Stimulated activated CD4-positive, alpha-beta T cell treated with anti-CD3 and anti-CD28 coated beads, Interleukin-4, amount 100 ng/mL, for 48 hours (primary cell): ENCODE measurements at regions not wholly inside any gene's neighbourhood (a gene's known extent, or its start where the extent isn't known, plus 50 kb on each side); places are given as distances from the start of the nearest gene placed in this dataset.

Source experiments
- DNase-seq, 2 donors: peaks; one replicate each; pipeline ENCODE4 v3.0.0-alpha.2; 2020; ENCODE audit warnings: low read depth in 2 of 2

GRCh38 chr7:94272821-94273583 lies 121.7 kb upstream of the COL1A2 start:
- DNase-seq: no peak

DNA sequence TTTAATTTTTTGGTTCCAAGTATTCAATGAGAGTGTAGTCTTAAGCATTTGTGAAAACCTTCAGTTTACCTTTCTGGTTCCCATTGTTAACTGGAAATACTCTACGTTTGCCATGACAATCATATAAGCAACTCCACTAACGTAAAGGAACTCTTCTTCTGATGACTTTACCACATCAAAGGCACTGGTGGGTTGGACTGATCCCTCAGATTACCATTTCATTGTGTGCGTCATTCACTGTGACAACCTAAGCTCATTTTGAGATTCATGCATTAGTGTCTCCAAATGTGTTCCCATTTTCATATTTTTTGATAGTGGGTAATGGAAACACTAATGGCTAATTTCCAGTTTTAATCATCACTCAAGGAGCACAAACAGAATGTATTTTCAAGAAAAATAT lies 119.9 kb upstream of the COL1A2 start:
- DNase-seq: no peak

DNA sequence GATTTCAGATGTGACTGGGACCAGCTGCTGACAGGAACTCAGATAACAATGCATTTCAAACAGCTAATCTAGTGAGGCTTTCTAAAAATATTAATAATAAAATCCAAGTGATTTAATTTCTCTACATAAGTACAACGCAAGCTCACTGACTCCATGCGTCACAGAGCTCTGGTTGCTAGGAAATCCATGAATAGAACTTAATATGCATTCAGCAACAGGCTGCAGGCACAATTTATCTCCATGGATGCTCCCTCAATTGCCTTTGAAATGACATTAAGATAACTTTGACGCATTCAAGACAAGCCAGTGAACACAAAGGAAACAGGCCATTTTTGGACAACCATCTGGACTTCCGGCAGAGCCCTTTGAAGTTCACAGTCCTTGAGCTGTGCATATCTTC lies 118.7 kb upstream of the COL1A2 start:
- DNase-seq: no peak

DNA sequence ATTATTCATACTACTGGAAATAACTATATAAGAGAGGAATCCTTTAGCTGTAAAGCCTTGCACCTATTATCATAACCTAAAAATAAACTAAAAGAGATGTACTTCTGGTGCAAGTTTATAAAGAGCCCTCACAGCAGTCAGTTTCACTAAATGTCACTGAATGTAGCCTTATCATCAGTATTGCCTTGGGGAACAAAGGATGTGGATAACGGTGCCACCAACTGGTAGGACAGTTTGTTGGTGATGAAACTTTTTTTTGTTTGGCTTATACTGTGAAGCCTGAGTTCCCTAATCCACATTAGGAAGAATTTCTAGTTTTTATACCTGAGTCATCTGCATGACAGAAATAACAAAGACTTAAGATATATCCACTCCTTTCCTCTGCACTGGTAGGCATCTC lies 117.9 kb upstream of the COL1A2 start:
- DNase-seq: no peak

GRCh38 chr7:94277236-94277635 lies 117.5 kb upstream of the COL1A2 start:
- no peak for DNase-seq

DNA sequence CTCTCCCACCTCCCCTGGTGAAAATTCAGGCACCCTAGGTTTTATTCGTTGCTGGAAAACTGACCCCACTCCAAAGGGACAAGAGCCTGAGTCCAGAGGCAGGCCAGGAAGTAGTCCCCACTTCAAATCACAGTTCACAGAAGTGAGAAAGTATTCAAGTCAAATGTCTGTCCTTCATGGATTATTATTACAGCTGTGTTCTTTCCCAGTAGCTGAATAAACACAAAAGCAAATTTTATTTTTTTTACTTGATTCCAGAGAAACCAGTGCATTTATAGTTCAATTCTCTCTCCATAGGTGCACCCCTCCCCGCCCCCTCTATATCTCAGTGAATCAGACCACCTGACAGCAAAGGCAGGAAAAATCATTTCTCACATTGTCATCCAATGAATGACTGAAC lies 113.8 kb upstream of the COL1A2 start:
- no peak for DNase-seq

DNA sequence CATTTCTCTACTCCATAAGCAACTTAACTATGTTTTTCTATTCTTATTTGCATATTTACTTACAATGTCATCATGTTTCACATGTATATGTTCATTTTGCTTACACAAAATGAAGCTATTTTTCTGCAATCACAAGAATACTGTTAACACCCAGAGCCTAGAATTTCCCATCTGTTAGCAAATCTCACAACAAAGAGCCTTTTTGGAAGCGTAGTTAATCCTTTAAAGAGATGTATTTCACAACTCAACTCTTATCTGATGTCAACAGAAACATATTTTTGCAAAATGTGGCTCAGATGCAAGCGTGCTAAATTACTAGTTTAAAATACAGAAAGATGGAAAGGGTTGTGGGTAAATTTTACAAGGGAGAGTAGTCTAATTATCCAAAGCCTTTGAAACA lies 110.6 kb upstream of the COL1A2 start:
- no peak for DNase-seq

GRCh38 chr7:94286111-94286510 lies 108.6 kb upstream of the COL1A2 start:
- DNase-seq: no peak

DNA sequence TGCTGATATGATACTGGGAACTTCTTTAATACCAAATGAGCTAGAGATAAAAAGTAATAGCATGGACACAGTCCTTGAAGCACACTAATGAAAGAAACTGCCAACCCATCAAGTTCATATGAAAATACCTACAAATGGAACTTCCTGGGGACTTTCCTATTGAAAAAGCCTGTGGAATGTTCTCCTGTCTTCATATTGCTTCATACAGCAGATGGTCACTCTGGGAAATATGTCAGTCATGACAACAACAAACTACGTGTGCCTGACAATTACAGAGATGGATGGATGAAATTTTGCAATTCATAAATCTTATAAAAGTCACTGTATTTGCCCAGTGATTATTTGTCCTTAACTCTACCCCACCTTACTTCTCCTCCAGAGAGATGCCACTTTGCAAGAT lies 106.6 kb upstream of the COL1A2 start:
- no peak for DNase-seq

DNA sequence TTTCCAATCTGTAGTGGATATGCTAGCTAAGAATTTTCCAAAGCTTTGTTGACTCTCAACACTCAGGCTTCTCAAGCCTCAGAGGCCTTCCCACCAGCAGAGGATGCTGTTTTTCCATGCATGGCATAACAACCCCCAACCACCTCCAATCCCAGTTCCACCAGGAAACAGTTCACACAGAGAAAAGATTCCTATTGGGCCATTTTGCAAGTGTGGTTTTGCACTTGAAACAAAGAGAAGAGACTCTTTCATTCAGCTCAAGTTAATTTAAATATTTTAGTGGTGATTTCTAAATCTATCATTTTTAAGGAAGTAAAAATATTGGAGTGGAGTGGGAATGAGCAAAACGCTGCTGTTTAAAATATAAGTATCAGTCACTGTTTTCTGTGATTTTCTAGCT lies 105.6 kb upstream of the COL1A2 start:
- DNase-seq: no peak

GRCh38 chr7:94294471-94295131 lies 100.1 kb upstream of the COL1A2 start:
- no peak for DNase-seq

DNA sequence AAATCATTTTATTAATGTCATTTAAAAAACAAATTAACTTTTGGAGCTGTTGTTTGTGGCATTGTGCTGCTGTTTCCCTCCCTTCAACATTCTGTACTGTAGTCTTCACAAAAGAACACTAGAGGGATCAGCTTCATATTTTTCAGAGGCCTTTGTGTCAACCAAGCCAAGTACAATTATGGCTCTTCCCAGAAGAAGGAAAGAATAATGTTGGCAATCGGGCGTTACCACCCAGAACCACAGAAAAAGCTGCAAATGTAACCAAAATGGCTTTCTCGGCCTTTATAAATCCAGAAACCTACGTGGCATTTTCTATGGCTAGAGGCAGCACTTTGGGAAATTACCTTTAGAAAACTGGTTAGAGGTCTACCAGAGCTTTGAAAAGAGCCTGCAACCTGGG lies 98.8 kb upstream of the COL1A2 start:
- no peak for DNase-seq

DNA sequence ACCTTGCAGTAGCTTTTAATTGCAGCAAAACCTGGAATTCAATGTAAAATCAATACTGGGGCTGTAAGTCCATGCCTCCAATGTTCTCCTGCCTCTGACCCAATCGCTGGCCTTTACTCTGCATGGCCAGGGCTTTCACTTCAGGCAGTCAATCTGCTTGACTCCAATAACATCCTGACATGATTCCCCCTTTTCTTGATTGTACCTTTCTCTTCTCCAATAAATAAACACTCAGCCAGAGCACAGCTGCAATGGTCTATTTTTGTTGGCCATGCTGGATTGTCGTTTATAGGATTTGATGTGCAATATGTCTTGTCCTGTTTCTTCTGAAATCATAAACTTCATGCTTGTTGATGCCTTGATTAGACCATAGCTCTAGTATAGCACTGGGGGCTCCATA lies 97.8 kb upstream of the COL1A2 start:
- DNase-seq: no peak

- no peak for DNase-seq
Measured at GRCh38 chr7:94297397-94297838, 97.3 kb upstream of the COL1A2 start.

GRCh38 chr7:94298943-94299342 lies 95.8 kb upstream of the COL1A2 start:
- DNase-seq: no peak

- DNase-seq: no peak
Measured at GRCh38 chr7:94300176-94300835, 94.4 kb upstream of the COL1A2 start.

DNA sequence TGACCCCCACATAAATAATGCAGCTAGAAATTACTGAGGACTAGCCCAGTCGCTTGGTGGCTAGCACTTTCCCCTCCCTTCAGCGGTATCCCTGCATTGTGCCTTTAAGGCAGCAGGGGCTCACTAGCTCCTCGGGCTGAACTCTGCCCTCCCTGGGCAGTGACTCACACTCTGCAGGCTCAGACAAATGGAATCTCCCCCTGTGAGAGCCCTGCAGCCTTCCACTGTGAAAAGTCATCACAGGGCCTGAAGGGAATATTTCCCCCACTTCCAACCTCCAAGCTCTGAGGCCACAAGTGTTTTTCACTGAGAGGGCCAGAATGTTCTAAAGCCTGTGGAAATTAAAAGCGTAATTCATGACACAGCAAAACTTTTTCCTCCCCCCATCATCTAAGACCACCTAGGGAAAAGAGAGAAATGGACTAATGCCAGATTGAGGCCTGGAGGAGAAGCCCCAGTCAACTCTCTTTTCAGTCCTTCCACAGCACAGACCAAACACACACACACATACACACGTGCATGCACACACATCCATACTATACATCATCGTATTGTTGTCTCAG lies 93.6 kb upstream of the COL1A2 start:
- DNase-seq: no peak

DNA sequence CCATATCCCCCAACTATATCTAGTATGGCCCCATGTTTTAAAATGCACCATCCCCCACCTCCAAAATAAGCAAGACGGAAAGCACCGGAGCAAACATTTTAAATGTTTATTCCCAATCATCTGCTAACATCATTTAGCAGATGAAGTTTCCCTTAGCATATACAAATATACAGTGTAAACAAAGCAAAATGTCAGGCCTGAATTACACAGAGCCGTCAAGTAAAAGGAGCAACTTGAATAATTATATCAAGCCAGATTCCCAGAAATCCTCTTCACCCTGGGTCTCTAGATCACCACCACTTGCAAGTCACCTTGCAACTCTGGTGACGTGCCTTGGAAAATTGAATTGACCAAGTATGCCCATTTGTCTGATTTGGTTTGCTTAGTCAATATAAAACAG lies 91.6 kb upstream of the COL1A2 start:
- no peak for DNase-seq

- no peak for DNase-seq
Measured at GRCh38 chr7:94303695-94304094, 91.0 kb upstream of the COL1A2 start.

DNA sequence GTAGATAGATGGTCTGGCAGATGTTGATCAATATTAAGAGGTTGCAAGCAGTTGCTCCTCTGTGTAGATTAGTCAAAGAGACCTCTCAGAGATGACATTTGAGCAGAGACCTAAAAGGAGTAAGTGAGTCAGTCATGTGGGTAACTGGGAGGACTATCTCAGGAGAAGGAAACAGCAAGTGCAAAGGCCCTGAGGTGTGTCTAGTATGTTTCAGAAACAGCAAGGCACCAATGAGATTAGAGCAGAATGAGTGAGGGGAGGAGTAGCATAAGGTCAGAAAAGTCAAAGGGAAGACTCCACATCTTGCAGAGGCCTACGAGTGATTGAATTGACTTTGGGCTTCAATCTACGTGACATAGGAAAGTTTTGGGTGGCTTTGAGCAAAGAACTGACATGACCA lies 89.8 kb upstream of the COL1A2 start:
- DNase-seq: no peak

GRCh38 chr7:94305836-94306235 lies 88.9 kb upstream of the COL1A2 start:
- no peak for DNase-seq

DNA sequence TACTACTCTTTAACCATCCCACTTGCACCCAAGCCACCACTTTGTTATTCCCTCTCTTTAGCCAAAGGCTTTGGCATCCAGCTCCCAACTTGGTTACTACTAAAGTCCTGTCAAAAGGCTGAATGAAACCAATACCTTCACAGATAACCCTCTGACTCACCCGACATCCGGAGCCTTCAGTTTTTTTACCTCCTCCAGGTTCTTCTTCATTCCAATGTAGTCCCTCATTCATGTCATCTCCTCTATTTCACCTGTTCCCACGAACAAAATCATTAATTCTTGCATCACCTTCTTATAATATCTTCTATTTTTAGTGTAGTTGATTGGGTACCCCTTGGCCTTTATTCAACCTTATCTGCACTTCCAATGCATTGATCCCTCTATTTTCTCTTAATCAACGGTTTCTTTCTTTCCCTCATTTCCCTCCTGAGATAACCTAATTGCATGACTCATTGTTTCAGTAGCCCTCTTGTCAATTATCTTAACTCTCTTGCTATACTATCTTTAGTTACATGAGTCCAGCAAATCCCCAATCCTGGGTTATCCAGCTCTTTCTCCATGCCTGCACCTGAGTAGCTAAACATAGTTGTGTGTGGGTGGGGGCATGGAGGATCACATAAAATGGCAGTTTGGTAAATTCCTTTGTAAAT lies 87.2 kb upstream of the COL1A2 start:
- DNase-seq: no peak
